ENCODE measurements at regions not wholly inside any gene's neighbourhood (a gene's known extent, or its start where the extent isn't known, plus 50 kb on each side); places are given as distances from the start of the nearest gene placed in this dataset.

DNA sequence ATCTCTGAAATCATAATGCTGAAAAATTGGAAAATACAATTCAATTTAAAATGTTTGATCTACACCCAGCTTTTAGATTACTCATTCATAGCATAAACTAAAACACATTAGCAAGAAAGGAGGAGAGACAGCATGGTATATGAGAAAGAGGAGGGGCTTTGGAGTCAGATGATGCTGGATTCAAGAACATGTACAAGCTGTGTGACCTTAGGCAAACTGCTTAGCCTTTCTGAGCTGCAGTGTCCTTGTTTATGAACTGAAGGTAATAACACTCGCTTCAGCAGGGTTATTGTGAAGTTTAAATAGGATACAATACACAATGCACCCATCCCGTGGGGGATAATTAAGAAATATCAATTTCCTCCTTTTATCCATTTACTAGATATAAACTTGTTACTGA lies 79.2 kb downstream of the MAP1LC3B2 start:
- H3K9me3 ChIP-seq: no peaks in the 10 kb centered on the region
- H3K36me3 ChIP-seq: no peaks in the 10 kb centered on the region
- TF ChIP-seq CTCF (IDR thresholded peaks at IDR 0.05): no peak
- no peak for TF ChIP-seq EP300 (IDR thresholded peaks at IDR 0.05)
- no peak for TF ChIP-seq POLR2A (IDR thresholded peaks at IDR 0.05)
- H3K27ac ChIP-seq: no peak overlapping the region
- WGBS, 3 donors: 78 to 84% (median 78%) methylated on average over 2 of the region's 2 CpGs
- H3K27me3 ChIP-seq: no peaks in the 10 kb centered on the region
- H3K4me3 ChIP-seq: no peak overlapping the region
- intact Hi-C loops (cut with DNase I): no loop called here
- DNase-seq: no peak
- no peaks in the 10 kb centered on the region for H3K4me1 ChIP-seq (ENCODE audit: insufficient read depth)

- no peaks in the 10 kb centered on the region for H3K4me1 ChIP-seq (ENCODE audit: insufficient read depth)
- TF ChIP-seq EP300 (IDR thresholded peaks at IDR 0.05) (no peak), POLR2A (IDR thresholded peaks at IDR 0.05) (no peak), CTCF (IDR thresholded peaks at IDR 0.05) (no peak)
- 56 to 57% (median 57%) methylated on average over 6 of the region's 6 CpGs for WGBS, 3 donors
Observed at GRCh38 chr12:116637589-116638150, 78.5 kb downstream of the MAP1LC3B2 start.

GRCh38 chr12:116636608-116637519 lies 77.7 kb downstream of the MAP1LC3B2 start:
- 74 to 86% (median 80%) methylated on average over 11 of the region's 11 CpGs for WGBS, 3 donors
- intact Hi-C loops (cut with DNase I): no loop called here

More at GRCh38 chr12:116637589-116638150, 78.5 kb downstream of the MAP1LC3B2 start:
- H3K36me3 ChIP-seq: no peaks in the 10 kb centered on the region
- H3K27ac ChIP-seq: no peak overlapping the region
- intact Hi-C loops (cut with DNase I): no loop called here
- no peak overlapping the region for H3K4me3 ChIP-seq
- no peaks in the 10 kb centered on the region for H3K9me3 ChIP-seq
- H3K27me3 ChIP-seq: no peaks in the 10 kb centered on the region
- no peak for DNase-seq

GRCh38 chr12:116635487-116635886 lies 76.3 kb downstream of the MAP1LC3B2 start:
- H3K9me3 ChIP-seq: no peaks in the 10 kb centered on the region
- intact Hi-C loops (cut with DNase I): no loop called here
- TF ChIP-seq EP300 (IDR thresholded peaks at IDR 0.05): no peak
- no peak for TF ChIP-seq POLR2A (IDR thresholded peaks at IDR 0.05)
- no peak for TF ChIP-seq CTCF (IDR thresholded peaks at IDR 0.05)
- no peak for DNase-seq
- 76 to 85% (median 77%) methylated on average over 9 of the region's 9 CpGs for WGBS, 3 donors
- H3K4me1 ChIP-seq (ENCODE audit: insufficient read depth): no peaks in the 10 kb centered on the region
- H3K36me3 ChIP-seq: no peaks in the 10 kb centered on the region
- no peaks in the 10 kb centered on the region for H3K27me3 ChIP-seq
- no peak overlapping the region for H3K4me3 ChIP-seq
- no peak overlapping the region for H3K27ac ChIP-seq

More at GRCh38 chr12:116636608-116637519, 77.7 kb downstream of the MAP1LC3B2 start:
- Histone ChIP-seq H3K36me3 (no peaks in the 10 kb centered on the region), H3K9me3 (no peaks in the 10 kb centered on the region), H3K4me3 (no peak overlapping the region), H3K27ac (no peak overlapping the region), H3K27me3 (no peaks in the 10 kb centered on the region), H3K4me1 (ENCODE audit: insufficient read depth) (no peaks in the 10 kb centered on the region)
- no peak for DNase-seq
- no peak for TF ChIP-seq CTCF (IDR thresholded peaks at IDR 0.05)
- TF ChIP-seq EP300 (IDR thresholded peaks at IDR 0.05): no peak
- TF ChIP-seq POLR2A (IDR thresholded peaks at IDR 0.05): no peak

Data from ovary (tissue), 7 donors.